OCI-LY1 (cell line): ENCODE measurements at regions not wholly inside any gene's neighbourhood (a gene's known extent, or its start where the extent isn't known, plus 50 kb on each side); places are given as distances from the start of the nearest gene placed in this dataset.

ENCODE experiments used
- CTCF ChIP-seq: fragments of 200-600 bp; sonication (generic), shearing (Covaris generic); IDR thresholded peaks from 2 replicates; pipeline ENCODE4 v1.5.1; 2017; ENCODE audit warnings: mild to moderate bottlenecking, antibody characterized with exemption, low read length, moderate library complexity, mixed read lengths
- EZH2 ChIP-seq: fragments of 200-600 bp; sonication (generic), shearing (Covaris generic); IDR thresholded peaks from 2 replicates; pipeline ENCODE4 v1.8.0; 2017; ENCODE audit warnings: borderline replicate concordance, mixed run types, mild to moderate bottlenecking, antibody characterized with exemption, low read length, moderate library complexity, mixed read lengths

DNA sequence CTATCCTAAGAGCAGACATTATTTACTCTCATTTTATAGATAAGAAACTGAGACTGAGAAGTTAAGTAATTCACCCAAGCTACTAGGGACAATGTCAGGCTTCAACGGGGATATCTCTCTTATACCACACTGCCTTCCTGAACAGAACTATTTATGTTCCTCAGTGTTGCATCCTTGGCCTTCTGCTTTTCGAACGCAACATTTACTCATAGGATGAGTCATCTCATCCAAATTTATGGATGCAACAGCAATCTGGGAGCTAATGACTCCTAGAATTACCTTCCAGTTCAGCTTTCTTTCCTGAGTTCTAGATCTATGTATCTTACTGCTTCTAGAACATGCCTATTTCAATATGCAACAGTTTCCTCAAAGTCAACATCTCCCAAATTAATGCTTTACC lies 103.6 kb upstream of the PAM start:
- no peak for TF ChIP-seq CTCF
- no peak for TF ChIP-seq EZH2
